ENCODE measurements at regions not wholly inside any gene's neighbourhood (a gene's known extent, or its start where the extent isn't known, plus 50 kb on each side); places are given as distances from the start of the nearest gene placed in this dataset.
"Not testable (repeated sequence)": the region's sequence is repeated elsewhere in the genome, so short reads cannot be mapped to it uniquely, and the experiment has no call there.

DNA sequence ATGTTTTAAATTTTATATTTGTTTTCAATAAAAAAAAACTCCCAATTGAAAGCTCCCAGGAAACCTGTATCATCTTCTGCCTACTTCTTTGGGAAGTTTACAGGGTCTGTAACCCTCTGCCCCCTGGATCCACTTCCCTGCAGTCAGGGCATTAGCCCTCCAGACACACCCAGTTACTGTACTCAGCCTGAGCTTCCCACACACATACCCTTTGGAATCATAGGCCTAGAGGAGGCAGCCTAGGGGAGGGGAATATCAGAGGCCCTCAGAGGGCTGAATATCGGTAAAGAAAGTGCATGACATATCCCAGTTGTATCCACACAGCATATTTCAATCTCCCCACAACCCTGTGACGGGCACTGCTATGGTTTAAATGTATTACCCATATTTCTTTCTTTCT lies 56.2 kb upstream of the TFPI start:
- not testable (repeated sequence) for DNase-seq (ENCODE audit: low read depth)

DNA sequence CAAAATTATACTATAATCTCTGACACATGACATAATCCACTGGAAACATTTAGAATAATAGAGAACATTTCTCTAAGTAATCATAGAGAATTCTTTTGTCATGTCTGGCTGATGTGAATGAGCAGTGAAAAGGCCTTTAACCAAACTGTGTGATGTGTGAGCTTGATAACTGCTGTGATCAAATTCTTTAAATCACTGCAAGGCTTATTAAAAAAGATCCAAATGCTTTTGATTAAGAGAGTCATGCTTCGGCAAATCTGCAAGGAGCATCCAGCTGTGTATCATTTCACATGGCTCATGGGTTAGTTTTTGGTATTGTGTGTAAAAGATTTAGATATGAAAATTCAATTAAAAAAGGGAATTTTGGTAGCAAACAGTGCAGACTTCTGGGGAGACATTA lies 58.6 kb upstream of the TFPI start:
- no peak for DNase-seq (ENCODE audit: low read depth)

- DNase-seq (ENCODE audit: low read depth), result peak; percentile 8
Measured at GRCh38 chr2:187614756-187615155, 60.5 kb upstream of the TFPI start.

GRCh38 chr2:187615364-187615763 lies 61.1 kb upstream of the TFPI start:
- no peak for DNase-seq (ENCODE audit: low read depth)

DNA sequence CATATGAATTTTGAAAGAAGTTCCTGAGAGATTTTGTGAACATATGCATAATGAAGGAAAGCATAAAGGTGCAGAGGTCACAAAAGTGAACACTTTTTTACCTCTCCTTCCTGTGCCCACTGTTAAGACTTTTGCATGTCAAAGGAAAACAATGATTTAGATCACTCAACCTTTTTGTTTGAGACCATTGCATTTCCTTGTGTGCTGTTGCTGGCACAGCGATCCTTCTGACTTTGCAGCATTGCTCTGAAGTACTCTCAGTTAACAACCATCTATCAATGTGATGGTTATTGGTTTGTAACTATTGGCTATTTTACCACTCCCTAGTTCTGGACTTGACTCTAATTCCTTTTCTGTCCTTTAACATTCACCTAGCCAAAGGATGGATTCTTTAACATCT lies 61.7 kb upstream of the TFPI start:
- no peak for DNase-seq (ENCODE audit: low read depth)

DNA sequence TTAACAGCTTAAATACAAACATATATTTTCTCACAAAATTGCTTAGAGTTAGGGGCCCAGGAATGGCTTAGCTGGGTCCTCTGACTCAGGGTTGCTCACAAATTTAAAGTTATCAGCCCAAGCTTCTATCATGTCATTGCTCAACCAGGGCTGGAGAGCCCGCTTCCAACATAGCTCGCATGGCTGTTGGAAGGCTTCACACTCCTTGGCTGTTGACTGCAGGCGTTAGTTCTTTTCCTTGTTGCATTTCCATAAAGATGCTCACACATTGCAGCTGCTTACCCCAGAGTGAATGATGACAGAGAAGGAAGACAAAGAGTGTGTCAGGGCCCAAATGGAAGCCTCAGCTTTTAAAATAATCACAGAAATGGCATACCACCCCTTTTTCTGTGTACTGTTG lies 62.9 kb upstream of the TFPI start:
- no peak for DNase-seq (ENCODE audit: low read depth)

GRCh38 chr2:187617905-187618304 lies 63.7 kb upstream of the TFPI start:
- no peak for DNase-seq (ENCODE audit: low read depth)

GRCh38 chr2:187618813-187619212 lies 64.6 kb upstream of the TFPI start:
- DNase-seq (ENCODE audit: low read depth), result no peak

DNA sequence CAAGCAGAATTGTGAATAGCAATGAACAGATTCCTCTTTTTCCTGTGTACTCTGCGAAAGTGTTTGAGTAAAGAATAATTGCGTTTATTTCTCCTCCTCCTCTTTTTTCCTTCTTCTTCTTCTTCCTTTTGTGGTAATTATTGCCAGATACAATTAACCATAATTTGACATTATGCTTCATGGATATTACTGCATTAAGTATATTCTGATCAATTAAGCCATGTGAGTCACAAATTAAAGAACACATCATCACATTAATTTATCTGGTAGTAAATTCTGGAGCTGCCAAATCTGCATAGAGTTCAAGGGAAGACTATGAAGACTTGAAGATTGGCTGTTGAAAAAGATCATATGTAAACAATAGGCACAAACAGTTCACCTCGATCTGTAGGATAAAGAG lies 72.9 kb upstream of the TFPI start:
- DNase-seq (ENCODE audit: low read depth), result no peak

DNA sequence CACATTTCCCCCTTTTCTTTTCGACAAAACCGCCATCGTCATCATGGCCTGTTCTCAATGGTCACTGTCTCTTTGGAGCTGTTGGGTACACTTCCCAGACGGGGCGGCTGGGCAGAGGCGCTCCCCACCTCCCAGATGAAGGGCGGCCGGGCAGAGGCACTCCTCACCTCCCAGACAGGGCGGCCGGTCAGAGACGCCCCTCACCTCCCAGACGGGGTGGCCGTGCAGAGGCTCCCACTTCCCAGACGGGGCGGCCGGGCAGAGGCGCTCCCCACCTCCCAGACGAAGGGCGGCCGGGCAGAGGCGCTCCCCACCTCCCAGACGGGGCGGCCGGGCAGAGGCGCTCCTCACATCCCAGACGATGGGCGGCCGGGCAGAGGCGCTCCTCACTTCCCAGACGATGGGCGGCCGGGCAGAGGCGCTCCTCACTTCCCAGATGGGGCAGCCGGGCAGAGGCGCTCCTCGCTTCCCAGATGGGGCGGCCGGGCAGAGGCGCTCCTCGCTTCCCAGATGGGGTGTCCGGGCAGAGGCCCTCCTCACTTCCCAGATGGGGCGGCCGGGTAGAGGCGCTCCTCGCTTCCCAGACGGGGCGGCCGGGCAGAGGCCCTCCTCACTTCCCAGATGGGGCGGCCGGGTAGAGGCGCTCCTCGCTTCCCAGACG lies 82.6 kb upstream of the TFPI start:
- DNase-seq (ENCODE audit: low read depth), result not testable (repeated sequence)

DNA sequence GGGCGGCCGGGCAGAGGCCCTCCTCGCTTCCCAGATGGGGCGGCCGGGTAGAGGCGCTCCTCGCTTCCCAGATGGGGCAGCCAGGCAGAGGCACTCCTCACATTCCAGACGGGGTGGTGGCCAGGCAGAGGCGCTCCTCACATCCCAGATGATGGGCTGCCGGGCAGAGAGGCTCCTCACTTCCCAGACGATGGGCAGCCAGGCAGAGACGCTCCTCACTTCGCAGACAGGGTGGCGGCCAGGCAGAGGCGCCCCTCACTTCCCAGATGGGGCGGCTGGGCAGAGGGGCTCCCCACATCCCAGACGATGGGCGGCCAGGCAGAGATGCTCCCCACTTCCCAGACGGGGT lies 83.1 kb upstream of the TFPI start:
- not testable (repeated sequence) for DNase-seq (ENCODE audit: low read depth)

GRCh38 chr2:187637771-187638170 lies 83.5 kb upstream of the TFPI start:
- not testable (repeated sequence) for DNase-seq (ENCODE audit: low read depth)

DNA sequence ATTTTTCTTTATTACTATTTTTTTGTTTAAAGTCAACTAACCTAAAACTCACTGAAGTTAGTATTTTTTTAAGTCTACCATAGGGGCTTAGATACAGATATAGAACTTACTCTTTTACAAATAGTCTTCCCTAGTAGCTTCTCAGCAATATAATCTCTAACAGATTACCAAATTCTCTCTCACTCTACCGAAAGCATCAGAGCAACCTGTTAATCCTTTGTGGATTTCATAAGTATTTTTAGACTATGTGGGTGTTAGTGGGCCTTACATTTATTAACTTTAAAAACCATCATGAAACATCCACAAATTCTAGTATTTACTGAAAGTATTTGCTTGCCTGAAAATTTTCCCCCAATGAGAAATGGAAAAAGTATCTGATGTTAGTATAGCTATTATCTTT lies 84.6 kb upstream of the TFPI start:
- no peak for DNase-seq (ENCODE audit: low read depth)

DNA sequence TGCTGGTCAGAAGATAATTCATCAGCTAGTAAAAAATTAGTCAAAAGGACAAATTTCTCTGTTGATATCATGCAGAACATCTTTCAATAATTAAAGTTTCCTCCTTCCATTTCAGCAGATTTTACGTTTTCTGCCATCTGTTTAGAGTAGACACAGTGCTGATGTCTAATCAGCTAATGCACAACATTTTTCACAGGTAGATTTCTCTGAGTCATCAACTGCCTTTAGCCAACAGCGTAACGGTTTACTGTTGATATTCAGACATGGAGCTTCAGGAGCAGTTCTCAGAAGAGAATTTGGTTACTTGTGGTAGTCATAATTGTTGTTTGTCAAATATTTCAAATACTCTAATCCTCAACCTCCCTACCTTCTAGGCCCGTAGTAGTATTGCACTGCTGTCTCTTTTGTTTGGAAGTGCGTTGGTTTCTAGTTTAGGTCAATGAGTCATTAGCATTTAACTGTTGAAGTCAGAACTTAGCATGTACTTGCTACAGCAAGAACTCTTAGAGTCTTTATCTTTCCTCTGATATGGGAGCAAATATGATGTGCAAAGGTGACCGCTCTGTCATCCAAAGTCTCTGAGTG lies 86.8 kb upstream of the TFPI start:
- DNase-seq (ENCODE audit: low read depth), result no peak

DNA sequence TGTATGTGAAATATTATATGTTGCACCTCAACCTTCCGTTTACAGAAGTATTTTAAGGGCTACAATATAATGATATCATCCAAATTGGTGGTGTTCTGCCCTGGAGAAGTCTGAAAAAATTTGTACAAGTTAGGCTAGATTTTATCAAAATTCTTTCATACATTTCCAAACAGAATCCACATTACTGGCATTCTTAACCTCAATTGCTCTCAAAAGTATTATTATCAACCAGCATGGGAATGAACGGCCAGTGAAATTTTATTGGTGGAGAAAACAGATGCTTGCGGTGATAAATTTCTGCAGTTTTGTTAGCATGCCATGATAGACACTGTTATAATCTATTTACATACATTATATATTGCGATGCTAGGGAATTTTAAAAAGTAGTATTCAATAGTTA lies 88.3 kb upstream of the TFPI start:
- DNase-seq (ENCODE audit: low read depth), result no peak

DNA sequence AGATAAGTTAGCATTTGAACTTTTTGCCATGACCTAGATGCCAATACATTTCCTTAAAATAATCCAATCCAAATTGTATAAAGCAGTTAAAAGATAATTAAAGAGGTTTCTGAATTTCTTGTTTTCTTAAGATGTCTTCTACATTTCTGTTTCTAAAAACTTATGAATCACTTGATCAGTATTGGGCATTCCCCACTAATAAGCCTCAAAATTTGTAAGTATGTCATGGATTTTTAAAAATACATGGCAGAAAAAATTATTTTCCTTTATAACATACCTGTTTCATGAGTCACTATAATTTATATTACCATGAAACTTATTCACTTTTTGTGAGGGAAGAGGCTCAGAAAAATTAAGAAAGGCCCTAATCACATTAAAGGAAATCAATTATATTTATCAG lies 90.3 kb upstream of the TFPI start:
- no peak for DNase-seq (ENCODE audit: low read depth)

- DNase-seq (ENCODE audit: low read depth), result no peak
Measured at GRCh38 chr2:187644981-187645380, 90.7 kb upstream of the TFPI start.

DNA sequence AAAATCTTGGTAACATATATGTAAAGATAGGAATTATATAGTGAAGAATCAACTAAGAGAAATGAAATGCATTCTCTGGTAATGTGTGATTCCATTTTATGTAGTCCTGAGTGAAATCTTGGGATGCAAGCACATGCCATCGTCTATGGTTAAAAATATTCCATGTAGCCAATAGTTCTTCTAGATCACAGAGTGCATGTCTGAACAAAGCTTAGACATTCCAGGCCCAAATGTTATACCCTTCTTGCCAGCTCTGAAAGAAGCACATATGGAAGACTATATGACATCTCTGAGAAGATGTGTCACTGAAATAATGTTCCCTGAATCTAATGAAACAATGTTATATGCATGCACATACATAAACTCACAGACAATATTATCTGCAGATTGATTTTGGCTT lies 92.3 kb upstream of the TFPI start:
- no peak for DNase-seq (ENCODE audit: low read depth)

GRCh38 chr2:187654535-187654934 lies 100.3 kb upstream of the TFPI start:
- no peak for DNase-seq (ENCODE audit: low read depth)

- no peak for DNase-seq (ENCODE audit: low read depth)
Measured at GRCh38 chr2:187655001-187655400, 100.8 kb upstream of the TFPI start.

GRCh38 chr2:187656123-187656522 lies 101.9 kb upstream of the TFPI start:
- no peak for DNase-seq (ENCODE audit: low read depth)

GRCh38 chr2:187658952-187659525 lies 104.8 kb upstream of the TFPI start:
- no peak for DNase-seq (ENCODE audit: low read depth)

GRCh38 chr2:187676050-187676449 lies 121.8 kb upstream of the TFPI start:
- DNase-seq (ENCODE audit: low read depth), result not testable (repeated sequence)

DNA sequence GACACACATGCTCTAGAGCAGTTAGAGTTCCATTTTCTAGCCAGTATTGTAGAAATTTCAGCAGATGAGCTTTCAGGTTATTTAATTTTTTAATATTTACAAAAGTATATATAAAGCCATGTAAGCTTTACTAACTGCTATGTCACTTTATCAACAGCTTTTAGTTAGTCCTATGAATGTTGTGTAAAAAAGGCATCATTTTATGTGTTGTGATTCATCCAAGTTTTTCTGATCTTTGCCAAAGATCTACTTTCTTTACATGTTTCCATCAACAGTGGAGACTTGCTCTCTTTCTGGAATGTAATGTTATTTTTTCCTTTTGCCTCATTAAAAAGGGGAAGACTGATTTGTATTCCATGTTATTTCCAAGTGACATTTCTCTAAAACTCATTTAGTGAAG lies 125.2 kb upstream of the TFPI start:
- DNase-seq (ENCODE audit: low read depth), result no peak

Measured in GM04503 (cell line).